ENCODE measurements at regions not wholly inside any gene's neighbourhood (a gene's known extent, or its start where the extent isn't known, plus 50 kb on each side); places are given as distances from the start of the nearest gene placed in this dataset.
"Not testable (repeated sequence)": the region's sequence is repeated elsewhere in the genome, so short reads cannot be mapped to it uniquely, and the experiment has no call there.

DNA sequence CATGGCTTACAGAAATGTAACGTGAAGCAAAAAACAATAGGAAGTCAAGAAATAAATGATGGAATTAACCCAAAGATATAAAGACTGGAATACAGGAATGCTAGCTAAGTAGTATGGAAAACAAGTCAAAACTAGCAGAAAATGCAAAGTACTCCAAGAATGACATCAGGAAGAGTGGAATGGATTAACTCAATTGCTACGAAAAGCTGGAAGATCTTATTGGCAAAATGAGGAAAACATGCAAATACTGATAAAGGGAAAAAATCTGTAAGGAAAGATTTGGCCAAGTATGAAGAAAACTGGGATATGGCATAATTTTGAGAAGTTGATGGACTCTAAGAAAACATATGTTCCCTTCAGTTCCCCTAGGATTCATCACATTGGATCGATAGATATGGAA is 324.5 kb upstream of the ZNF608 start:
- ATAC-seq (no peak), DNase-seq (no peak)
- Histone ChIP-seq H3K27me3 (ENCODE audit: control insufficient read depth in 2 of 2, insufficient read depth in 2 of 2, low read length in 2 of 2) (no peaks in the 10 kb centered on the region), H3K4me1 (ENCODE audit: control insufficient read depth in 2 of 2, insufficient read depth in 2 of 2, low read length in 2 of 2) (no peaks in the 10 kb centered on the region), H3K27ac (ENCODE audit: low read depth, low read length) (no peak overlapping the region), H3K4me3 (ENCODE audit: low read length) (no peak overlapping the region), H3K36me3 (ENCODE audit: control insufficient read depth in 2 of 3, insufficient read depth in 3 of 3, low read length in 3 of 3) (no peaks in the 10 kb centered on the region), H3K9me3 (ENCODE audit: control insufficient read depth in 2 of 3, low read length in 3 of 3) (peaks cover 0 to 14% (median 0%) of the 10 kb centered on the region in 3 experiments)
- Mint-ChIP-seq H3K4me1 (no peaks in the 10 kb centered on the region), H3K27ac (no peak overlapping the region), H3K36me3 (peaks cover 0 to 3% (median 0%) of the 10 kb centered on the region in 5 donors), H3K27me3 (peaks cover 0 to 3% (median 0%) of the 10 kb centered on the region in 5 donors), H3K9me3 (peaks cover 5 to 48% (median 14%) of the 10 kb centered on the region in 11 donors), H3K4me3 (no peak overlapping the region)
- ChIA-PET POLR2A (no interaction called here), CTCF (no interaction called here)
- intact Hi-C loops (cut with micrococcal nuclease): no loop called here

DNA sequence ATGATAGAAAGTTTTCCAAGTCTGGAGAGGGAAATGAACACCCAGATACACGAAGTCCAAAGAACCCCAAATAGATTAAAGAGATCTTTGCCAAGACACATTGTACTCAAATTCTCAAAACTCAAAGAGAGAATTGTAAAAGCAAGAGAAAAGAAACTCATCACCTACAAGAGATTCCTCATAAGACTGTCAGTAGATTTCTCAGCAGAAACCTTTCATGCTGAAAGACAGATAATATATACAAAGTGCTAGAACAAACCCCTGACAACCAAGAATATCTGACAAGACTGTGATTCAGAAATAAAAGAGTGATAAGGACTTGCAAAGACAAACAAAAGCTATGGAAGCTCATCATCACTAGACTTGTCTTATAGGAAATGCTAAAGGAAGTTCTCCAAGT is 326.7 kb upstream of the ZNF608 start:
- Histone ChIP-seq H3K4me1 (ENCODE audit: control insufficient read depth in 2 of 2, insufficient read depth in 2 of 2, low read length in 2 of 2) (no peaks in the 10 kb centered on the region), H3K27me3 (ENCODE audit: control insufficient read depth in 2 of 2, insufficient read depth in 2 of 2, low read length in 2 of 2) (no peaks in the 10 kb centered on the region), H3K27ac (ENCODE audit: low read depth, low read length) (no peak overlapping the region), H3K36me3 (ENCODE audit: control insufficient read depth in 2 of 3, insufficient read depth in 3 of 3, low read length in 3 of 3) (no peaks in the 10 kb centered on the region), H3K9me3 (ENCODE audit: control insufficient read depth in 2 of 3, low read length in 3 of 3) (peaks cover 0 to 14% (median 0%) of the 10 kb centered on the region in 3 experiments), H3K4me3 (ENCODE audit: low read length) (no peak overlapping the region)
- POLR2A ChIA-PET: no interaction called here
- Mint-ChIP-seq H3K4me3 (no peak overlapping the region), H3K36me3 (peaks cover 0 to 3% (median 0%) of the 10 kb centered on the region in 5 donors), H3K27ac (no peak overlapping the region), H3K4me1 (no peaks in the 10 kb centered on the region), H3K9me3 (peaks cover 5 to 48% (median 14%) of the 10 kb centered on the region in 11 donors), H3K27me3 (peaks cover 0 to 3% (median 0%) of the 10 kb centered on the region in 5 donors)
- ATAC-seq: no peak
- CTCF ChIA-PET: interaction anchor here (0.6 kb wide), 1 partner anchor 1420 kb away, joined by 3 read pairs; no protein-coding TSS in a partner anchor
- intact Hi-C loops (cut with micrococcal nuclease): no loop called here
- no peak for DNase-seq

DNA sequence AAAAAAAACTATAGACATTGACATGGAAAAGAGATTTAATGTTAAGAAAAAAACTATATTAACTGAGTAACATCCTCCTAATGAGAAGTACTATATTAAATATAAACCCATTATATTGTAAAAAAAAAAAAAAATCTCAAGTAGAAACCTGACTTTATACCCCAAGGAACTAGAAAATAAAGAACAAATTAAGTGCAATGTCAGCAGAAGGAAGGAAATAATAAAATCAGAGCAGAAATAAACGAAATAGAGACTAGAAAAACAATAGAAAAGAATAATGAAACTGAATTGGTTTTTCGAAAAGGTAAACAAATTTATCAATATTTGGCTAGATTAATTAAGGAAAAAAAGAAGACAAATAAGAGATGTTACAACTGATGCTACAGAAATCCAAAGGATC is 329.1 kb upstream of the ZNF608 start:
- no peaks in the 10 kb centered on the region for H3K4me1 Mint-ChIP-seq
- POLR2A ChIA-PET: no interaction called here
- no peaks in the 10 kb centered on the region for H3K4me1 ChIP-seq (ENCODE audit: control insufficient read depth in 2 of 2, insufficient read depth in 2 of 2, low read length in 2 of 2)

DNA sequence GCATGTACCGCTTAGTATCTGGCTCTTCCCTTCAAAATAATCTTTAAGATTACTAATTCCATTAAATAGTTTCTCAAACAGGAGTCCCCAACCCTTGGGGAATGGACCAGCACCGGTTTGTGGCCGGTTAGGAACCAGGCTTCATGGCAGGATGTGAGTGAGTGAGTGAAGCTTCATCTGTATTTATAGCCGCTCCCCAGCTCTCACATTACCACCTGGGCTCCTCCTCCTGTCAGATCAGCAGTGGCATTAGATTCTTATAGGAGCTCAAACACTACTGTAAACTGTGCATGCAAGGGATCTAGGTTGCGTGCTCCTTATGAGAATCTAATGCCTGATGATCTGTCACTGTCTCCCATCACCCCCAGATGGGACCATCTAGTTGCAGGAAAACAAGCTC is 332.6 kb upstream of the ZNF608 start:
- H3K36me3 Mint-ChIP-seq; H3K9me3 Mint-ChIP-seq; H3K36me3 ChIP-seq (ENCODE audit: control insufficient read depth in 2 of 3, insufficient read depth in 3 of 3, low read length in 3 of 3); H3K4me1 ChIP-seq (ENCODE audit: control insufficient read depth in 2 of 2, insufficient read depth in 2 of 2, low read length in 2 of 2); H3K4me1 Mint-ChIP-seq; POLR2A ChIA-PET; H3K27ac ChIP-seq (ENCODE audit: low read depth, low read length); H3K4me3 Mint-ChIP-seq; H3K27ac Mint-ChIP-seq; ATAC-seq; H3K27me3 ChIP-seq (ENCODE audit: control insufficient read depth in 2 of 2, insufficient read depth in 2 of 2, low read length in 2 of 2); CTCF ChIA-PET; H3K4me3 ChIP-seq (ENCODE audit: low read length); H3K9me3 ChIP-seq (ENCODE audit: control insufficient read depth in 2 of 3, low read length in 3 of 3); DNase-seq; H3K27me3 Mint-ChIP-seq; intact Hi-C loops (cut with micrococcal nuclease): not testable (repeated sequence)

More for the DNA sequence above, 329.1 kb upstream of the ZNF608 start:
- Histone ChIP-seq H3K27me3 (ENCODE audit: control insufficient read depth in 2 of 2, insufficient read depth in 2 of 2, low read length in 2 of 2) (no peaks in the 10 kb centered on the region), H3K9me3 (ENCODE audit: control insufficient read depth in 2 of 3, low read length in 3 of 3) (peaks cover 0 to 14% (median 0%) of the 10 kb centered on the region in 3 experiments), H3K27ac (ENCODE audit: low read depth, low read length) (no peak overlapping the region), H3K4me3 (ENCODE audit: low read length) (no peak overlapping the region), H3K36me3 (ENCODE audit: control insufficient read depth in 2 of 3, insufficient read depth in 3 of 3, low read length in 3 of 3) (no peaks in the 10 kb centered on the region)
- Mint-ChIP-seq H3K9me3 (peaks cover 5 to 35% (median 11%) of the 10 kb centered on the region in 11 donors), H3K27me3 (peaks cover 0 to 3% (median 0%) of the 10 kb centered on the region in 5 donors), H3K27ac (no peak overlapping the region), H3K4me3 (no peak overlapping the region), H3K36me3 (no peaks in the 10 kb centered on the region)
- intact Hi-C loops (cut with micrococcal nuclease): no loop called here
- CTCF ChIA-PET: no interaction called here
- no peak for ATAC-seq
- no peak for DNase-seq

DNA sequence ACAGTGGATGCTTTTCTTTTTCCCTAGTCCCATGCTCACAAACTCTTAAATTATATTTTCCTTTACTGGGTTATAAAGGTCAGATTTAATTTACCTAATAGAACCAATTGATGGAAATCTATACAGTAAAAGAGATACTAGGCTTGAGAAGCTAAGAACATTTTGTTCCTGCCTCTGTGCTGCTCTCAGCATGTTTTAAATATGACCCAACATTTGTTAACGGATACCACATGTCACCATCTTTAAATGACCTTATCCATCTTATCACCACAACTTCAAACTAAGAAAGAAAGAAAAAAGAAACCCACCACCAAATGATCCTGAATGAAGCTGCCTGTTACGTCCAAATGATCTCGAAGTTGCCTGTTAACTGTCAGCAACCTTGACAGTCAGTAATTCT is 334.7 kb upstream of the ZNF608 start:
- Histone ChIP-seq H3K9me3 (ENCODE audit: control insufficient read depth in 2 of 3, low read length in 3 of 3) (no peaks in the 10 kb centered on the region), H3K4me1 (ENCODE audit: control insufficient read depth in 2 of 2, insufficient read depth in 2 of 2, low read length in 2 of 2) (no peaks in the 10 kb centered on the region), H3K27me3 (ENCODE audit: control insufficient read depth in 2 of 2, insufficient read depth in 2 of 2, low read length in 2 of 2) (no peaks in the 10 kb centered on the region), H3K36me3 (ENCODE audit: control insufficient read depth in 2 of 3, insufficient read depth in 3 of 3, low read length in 3 of 3) (no peaks in the 10 kb centered on the region), H3K27ac (ENCODE audit: low read depth, low read length) (no peak overlapping the region), H3K4me3 (ENCODE audit: low read length) (no peak overlapping the region)
- Mint-ChIP-seq H3K4me3 (no peak overlapping the region), H3K27ac (no peak overlapping the region), H3K36me3 (no peaks in the 10 kb centered on the region), H3K27me3 (no peaks in the 10 kb centered on the region), H3K4me1 (peaks cover 0 to 1% (median 0%) of the 10 kb centered on the region in 7 donors), H3K9me3 (peaks cover 0 to 7% (median 0%) of the 10 kb centered on the region in 11 donors)
- ChIA-PET POLR2A (no interaction called here), CTCF (no interaction called here)
- intact Hi-C loops (cut with micrococcal nuclease): no loop called here
- DNase-seq (no peak), ATAC-seq (no peak)

DNA sequence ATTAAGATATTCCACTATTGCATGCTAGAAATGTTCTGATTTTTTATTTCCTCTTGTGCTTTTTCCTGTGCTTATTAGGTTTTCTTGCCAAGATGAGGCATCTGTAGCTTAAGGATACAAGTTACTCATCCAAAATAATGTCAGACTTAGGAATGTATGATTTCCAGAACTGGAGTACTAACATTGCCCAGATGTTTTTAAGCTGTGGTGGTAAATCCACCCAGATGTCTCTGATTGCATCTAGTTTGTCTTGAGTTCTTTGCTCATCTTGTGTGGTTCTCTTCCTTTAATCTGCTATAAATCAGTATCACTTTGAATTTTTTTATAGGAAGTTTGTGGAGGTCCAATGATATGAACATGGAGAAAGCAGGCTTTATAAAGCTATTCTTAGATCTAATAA is 337.5 kb upstream of the ZNF608 start:
- H3K36me3 ChIP-seq (ENCODE audit: control insufficient read depth in 2 of 3, insufficient read depth in 3 of 3, low read length in 3 of 3): no peaks in the 10 kb centered on the region
- Mint-ChIP-seq H3K27me3 (no peaks in the 10 kb centered on the region), H3K27ac (no peak overlapping the region), H3K4me3 (no peak overlapping the region), H3K9me3 (peaks cover 0 to 8% (median 2%) of the 10 kb centered on the region in 11 donors), H3K4me1 (peaks cover 0 to 1% (median 0%) of the 10 kb centered on the region in 7 donors), H3K36me3 (no peaks in the 10 kb centered on the region)
- ATAC-seq (no peak), DNase-seq (no peak)
- no peaks in the 10 kb centered on the region for H3K4me1 ChIP-seq (ENCODE audit: control insufficient read depth in 2 of 2, insufficient read depth in 2 of 2, low read length in 2 of 2)
- H3K27me3 ChIP-seq (ENCODE audit: control insufficient read depth in 2 of 2, insufficient read depth in 2 of 2, low read length in 2 of 2): no peaks in the 10 kb centered on the region
- no peak overlapping the region for H3K4me3 ChIP-seq (ENCODE audit: low read length)
- ChIA-PET POLR2A (no interaction called here), CTCF (no interaction called here)
- no peaks in the 10 kb centered on the region for H3K9me3 ChIP-seq (ENCODE audit: control insufficient read depth in 2 of 3, low read length in 3 of 3)
- intact Hi-C loops (cut with micrococcal nuclease): no loop called here
- no peak overlapping the region for H3K27ac ChIP-seq (ENCODE audit: low read depth, low read length)

DNA sequence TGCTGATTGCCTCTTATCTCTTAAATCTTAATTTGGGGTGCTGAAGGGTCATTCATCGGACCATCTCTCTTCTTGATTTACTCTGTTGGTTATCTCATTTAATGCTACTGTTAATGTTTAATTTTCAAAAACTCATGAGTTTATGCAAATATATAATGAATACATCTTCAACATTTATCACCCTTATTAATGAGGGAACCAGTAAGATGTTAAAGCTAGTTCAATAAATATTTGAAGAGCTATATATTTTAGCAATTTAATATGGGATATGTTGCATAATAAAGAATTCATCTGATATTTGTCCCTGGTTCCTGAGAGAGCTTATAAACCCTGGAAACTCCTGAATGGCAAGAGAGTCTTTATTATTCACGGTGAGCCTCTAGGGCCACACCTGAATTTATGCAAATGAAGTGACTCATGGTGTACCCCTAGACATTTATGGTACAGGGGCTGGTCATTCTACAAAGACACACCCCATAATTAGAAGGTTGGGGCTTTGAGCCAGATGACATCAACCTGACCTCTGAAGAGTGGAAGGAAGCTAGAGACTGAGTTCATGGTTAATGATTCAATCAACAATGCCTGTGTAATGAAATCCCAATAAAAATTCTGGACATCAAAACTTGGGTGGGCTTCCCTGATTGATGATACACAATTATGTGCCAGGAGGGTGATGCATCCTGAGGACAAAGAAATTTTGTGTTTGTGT is 339.5 kb upstream of the ZNF608 start:
- ATAC-seq (no peak), DNase-seq (no peak)
- Histone ChIP-seq H3K9me3 (ENCODE audit: control insufficient read depth in 2 of 3, low read length in 3 of 3) (no peaks in the 10 kb centered on the region), H3K27ac (ENCODE audit: low read depth, low read length) (no peak overlapping the region), H3K4me3 (ENCODE audit: low read length) (no peak overlapping the region), H3K4me1 (ENCODE audit: control insufficient read depth in 2 of 2, insufficient read depth in 2 of 2, low read length in 2 of 2) (no peaks in the 10 kb centered on the region), H3K36me3 (ENCODE audit: control insufficient read depth in 2 of 3, insufficient read depth in 3 of 3, low read length in 3 of 3) (no peaks in the 10 kb centered on the region), H3K27me3 (ENCODE audit: control insufficient read depth in 2 of 2, insufficient read depth in 2 of 2, low read length in 2 of 2) (no peaks in the 10 kb centered on the region)
- ChIA-PET POLR2A (no interaction called here), CTCF (no interaction called here)
- no peak overlapping the region for H3K4me3 Mint-ChIP-seq
- H3K36me3 Mint-ChIP-seq: peaks cover 0 to 3% (median 0%) of the 10 kb centered on the region in 5 donors
- H3K27me3 Mint-ChIP-seq: no peaks in the 10 kb centered on the region
- no peak overlapping the region for H3K27ac Mint-ChIP-seq
- H3K9me3 Mint-ChIP-seq: peaks cover 0 to 16% (median 4%) of the 10 kb centered on the region in 11 donors
- intact Hi-C loops (cut with micrococcal nuclease): no loop called here
- H3K4me1 Mint-ChIP-seq: peaks cover 0 to 1% (median 0%) of the 10 kb centered on the region in 7 donors

Data from naive thymus-derived CD4-positive, alpha-beta T cell (primary cell).